Activated CD8-positive, alpha-beta memory T cell treated with anti-CD3 and anti-CD28 coated beads for 48 hours (primary cell): ENCODE measurements at regions not wholly inside any gene's neighbourhood (a gene's known extent, or its start where the extent isn't known, plus 50 kb on each side); places are given as distances from the start of the nearest gene placed in this dataset.

Experiments used
- DNase-seq, 3 experiments: peaks; one replicate each; pipeline ENCODE4 v3.0.0-alpha.2; 2020; ENCODE audit warnings: low read depth in 2 of 3, low spot score in 2 of 3

GRCh38 chrX:40325161-40325560, 227.4 kb upstream of the BCOR start:
- no peak for DNase-seq

- no peak for DNase-seq
Observed at GRCh38 chrX:40323977-40324376, 226.2 kb upstream of the BCOR start.

GRCh38 chrX:40320819-40321218, 223.1 kb upstream of the BCOR start:
- no peak for DNase-seq

DNA sequence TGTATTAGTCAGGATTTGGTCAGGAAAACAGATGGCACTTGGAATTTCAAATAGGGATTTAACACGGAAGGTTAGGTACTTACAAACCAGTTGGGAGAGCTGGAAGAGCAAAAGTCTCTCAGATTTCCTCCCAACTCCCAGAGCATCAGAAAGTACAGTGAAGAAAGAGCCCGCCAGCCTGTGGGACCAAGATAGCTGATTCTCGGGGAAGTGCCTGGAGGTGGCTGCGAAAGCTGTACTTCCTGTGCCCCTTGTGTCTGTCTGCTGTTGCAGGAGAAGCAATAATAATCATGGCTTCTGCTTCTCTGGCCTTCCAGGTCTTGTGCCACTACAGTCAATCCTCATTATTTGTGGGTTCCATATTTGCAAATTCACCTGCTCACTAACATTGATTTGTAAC, 221.0 kb upstream of the BCOR start:
- DNase-seq, result no peak

- DNase-seq, result no peak
Observed at GRCh38 chrX:40318076-40318475, 220.3 kb upstream of the BCOR start.

GRCh38 chrX:40316502-40316901, 218.7 kb upstream of the BCOR start:
- DNase-seq, result no peak

DNA sequence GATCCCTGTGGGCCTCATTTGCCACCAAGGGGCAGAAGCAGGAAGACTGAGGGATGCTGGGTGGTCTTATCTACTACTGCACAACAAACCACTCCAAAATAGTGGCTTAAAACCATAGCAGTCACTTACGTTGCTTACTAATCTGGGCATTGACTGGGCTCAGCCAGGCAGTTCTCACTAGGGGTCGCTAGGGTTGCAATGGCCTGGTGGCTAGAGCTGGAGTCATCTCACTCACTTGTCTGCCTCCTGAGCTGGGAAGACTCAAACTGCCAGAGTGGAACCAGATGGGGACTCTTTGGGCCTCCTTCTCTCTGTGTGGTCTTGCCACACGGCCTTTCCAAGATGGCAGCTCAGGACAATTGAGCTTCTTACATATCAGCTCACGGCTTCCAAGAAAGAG, 216.3 kb upstream of the BCOR start:
- no peak for DNase-seq

DNA sequence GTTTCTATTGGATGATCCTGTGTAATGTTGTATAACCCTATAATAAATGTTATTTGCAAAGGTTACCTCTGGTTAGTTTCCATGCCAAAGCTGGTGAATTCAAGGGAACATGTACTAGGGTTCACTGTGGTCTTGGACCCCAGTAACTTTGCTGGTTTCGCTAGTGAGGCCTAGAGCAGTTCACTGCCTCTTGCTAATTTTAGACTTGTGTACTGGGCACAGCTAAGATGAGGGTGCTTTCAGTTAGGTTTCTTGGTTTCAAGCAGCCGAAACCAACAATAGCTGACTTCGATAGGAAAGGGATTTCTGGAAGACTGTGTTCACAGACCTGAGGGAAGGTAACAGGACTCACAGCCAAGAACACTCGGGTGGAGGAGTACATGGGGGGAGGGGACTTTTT, 215.5 kb upstream of the BCOR start:
- DNase-seq, result no peak

DNA sequence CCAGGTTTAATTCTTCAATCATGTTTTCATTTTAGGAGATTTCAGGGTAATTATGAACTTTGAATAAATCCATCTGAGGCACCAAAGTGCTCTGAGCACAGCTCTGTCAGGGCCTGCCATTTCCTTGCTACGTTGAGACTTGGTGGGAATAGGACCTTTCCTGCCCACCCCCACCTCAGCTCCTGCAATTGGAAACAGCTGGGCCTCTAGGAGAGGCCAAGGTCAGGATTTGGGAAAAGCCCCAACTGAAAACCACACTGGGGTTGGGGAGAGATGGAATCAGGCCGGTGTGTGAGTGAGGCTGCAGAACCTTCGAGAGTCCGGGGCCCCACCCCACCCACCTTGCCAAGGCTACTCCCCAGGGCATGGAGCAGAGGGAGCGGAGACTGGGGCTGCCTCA, 212.7 kb upstream of the BCOR start:
- DNase-seq, result no peak

- no peak for DNase-seq
Observed at GRCh38 chrX:40310016-40310415, 212.3 kb upstream of the BCOR start.

GRCh38 chrX:40307871-40308270, 210.1 kb upstream of the BCOR start:
- DNase-seq, result no peak

- DNase-seq, result no peak
Observed at GRCh38 chrX:40304115-40304514, 206.4 kb upstream of the BCOR start.

- DNase-seq, result no peak
Observed at GRCh38 chrX:40303256-40304077, 205.7 kb upstream of the BCOR start.

DNA sequence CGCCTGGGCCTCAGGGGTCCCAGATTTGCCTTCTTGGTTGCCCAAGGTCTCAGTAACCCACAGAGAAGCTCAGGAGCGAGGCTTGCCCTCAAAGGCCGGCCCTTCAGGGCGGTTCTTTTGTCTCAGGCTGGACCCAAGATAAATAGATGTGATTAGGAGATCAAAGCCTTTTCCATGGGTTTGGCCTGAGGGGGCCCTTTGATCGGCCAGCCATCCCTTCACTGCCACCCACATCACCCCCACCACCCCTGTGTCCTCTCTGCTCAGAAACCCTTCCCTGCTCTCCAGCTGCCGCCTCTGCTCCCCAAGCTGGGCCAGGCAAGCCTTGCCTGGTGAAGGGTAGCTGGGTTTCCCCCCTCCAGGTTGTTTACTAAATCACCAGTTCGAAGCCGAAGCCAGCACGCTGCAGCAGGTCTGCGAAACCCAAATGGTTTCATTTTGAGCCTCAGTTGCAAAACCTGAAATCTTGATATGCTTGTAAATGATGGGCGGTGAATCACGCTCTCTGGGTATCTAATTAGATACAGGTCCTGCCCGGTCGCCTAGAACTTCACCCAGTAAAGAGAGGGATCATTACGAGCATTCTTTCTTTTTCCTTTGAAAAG, 202.6 kb upstream of the BCOR start:
- peak in 1 of 3 experiments; percentile 0 for DNase-seq

DNA sequence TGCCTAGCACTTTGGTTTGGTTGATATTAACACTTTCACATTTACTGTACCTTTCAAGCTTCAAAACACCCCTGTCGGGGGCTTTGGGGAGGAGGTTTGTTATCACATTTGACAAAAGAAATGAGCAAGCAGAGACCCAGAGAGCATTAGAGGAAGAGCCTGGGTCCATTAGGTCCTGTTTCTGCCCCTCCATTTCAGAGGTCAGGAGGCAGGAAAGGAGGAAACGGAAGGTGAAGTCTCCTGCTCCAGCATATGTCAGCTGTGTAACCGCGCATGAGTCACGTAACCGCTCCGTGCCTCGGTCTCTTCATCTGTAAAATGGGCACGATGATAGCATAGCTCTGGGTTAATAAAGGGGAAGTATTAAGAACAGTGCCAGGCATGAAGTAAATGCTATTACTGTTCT, 201.9 kb upstream of the BCOR start:
- no peak for DNase-seq

GRCh38 chrX:40298572-40299479, 201.1 kb upstream of the BCOR start:
- no peak for DNase-seq

DNA sequence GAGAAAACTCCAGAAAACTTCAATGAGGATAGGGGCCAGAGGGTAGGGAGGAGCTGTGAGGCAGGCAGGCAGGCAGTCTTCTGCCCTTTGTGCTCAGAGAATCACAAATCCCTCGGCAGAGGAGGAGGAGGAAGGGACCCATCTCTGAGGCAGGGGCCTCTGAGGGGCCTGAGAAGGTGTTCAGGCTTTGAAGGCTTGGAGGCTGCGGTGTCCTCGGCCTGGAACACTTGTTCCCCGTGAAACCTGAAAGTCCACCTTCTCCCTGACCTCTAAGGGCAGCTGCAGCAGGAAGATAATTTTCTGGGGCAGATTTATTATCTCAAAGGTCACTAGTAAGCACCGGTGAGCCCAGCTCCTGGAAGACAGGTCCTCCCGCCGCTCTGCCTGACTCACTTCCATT, 200.3 kb upstream of the BCOR start:
- no peak for DNase-seq

GRCh38 chrX:40291553-40291952, 193.8 kb upstream of the BCOR start:
- DNase-seq, result no peak

GRCh38 chrX:40290517-40290916, 192.8 kb upstream of the BCOR start:
- DNase-seq, result no peak

DNA sequence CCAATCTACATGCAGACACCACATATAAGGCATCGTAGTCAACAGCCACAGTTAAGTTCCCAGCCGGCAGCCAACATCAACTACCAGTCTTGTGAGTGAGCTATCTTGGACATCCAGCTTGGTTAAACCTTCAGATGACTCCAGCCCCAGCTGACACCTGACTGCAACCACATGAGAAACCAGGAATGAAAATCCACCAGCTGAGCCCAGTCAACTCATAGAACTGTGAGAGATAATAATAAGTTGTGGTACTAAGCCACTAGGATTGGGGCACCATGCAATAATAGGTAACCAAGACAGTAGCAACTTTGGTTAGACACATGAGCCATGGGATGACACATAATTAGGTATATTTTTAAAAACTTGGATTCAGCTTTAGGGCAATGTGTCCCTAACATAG, 188.1 kb upstream of the BCOR start:
- no peak for DNase-seq

DNA sequence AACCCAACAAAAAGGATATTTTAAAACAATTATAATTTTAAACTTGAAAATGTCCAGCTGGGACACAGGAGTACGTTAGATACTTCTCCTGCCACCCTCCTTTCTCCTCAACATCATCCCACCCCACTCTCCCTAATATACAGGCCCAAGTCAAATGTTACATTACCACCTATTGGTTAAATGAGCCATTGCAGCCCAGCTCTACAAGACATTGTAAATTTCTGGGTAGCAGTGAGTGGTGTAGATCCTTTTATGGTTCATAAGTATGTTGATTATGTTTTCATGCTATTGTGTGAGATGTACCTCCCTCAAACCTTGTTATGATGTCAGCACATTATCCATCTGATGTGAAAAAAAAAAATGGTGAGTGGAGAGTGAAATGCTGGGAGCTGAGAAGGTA, 187.1 kb upstream of the BCOR start:
- DNase-seq, result no peak

GRCh38 chrX:40283981-40284380, 186.2 kb upstream of the BCOR start:
- DNase-seq, result no peak
